ENCODE measurements at regions not wholly inside any gene's neighbourhood (a gene's known extent, or its start where the extent isn't known, plus 50 kb on each side); places are given as distances from the start of the nearest gene placed in this dataset.

- H3K27ac ChIP-seq (ENCODE audit: low read length), result no peak overlapping the region
- no peaks in the 10 kb centered on the region for H3K27me3 ChIP-seq (replicated peaks in 1 of 2; ENCODE audit: control insufficient read depth in 2 of 2, extremely low read depth in 1 of 2, insufficient read depth in 2 of 2, low read length in 1 of 2)
- H3K9me3 ChIP-seq, result no peaks in the 10 kb centered on the region
- Mint-ChIP-seq H3K4me1 (no peaks in the 10 kb centered on the region), H3K36me3 (no peaks in the 10 kb centered on the region), H3K4me3 (no peak overlapping the region), H3K27ac (no peak overlapping the region), H3K27me3 (no peaks in the 10 kb centered on the region), H3K9me3 (peaks cover 8 to 23% (median 14%) of the 10 kb centered on the region in 3 donors)
- no CpG with 5 or more reads among the region's 3 CpGs for WGBS (ENCODE audit: insufficient coverage)
- ATAC-seq (replicated peaks in 1 of 4) (no peak), DNase-seq (no peak)
- no peak overlapping the region for H3K4me3 ChIP-seq (ENCODE audit: control insufficient read depth in 1 of 2, extremely low read depth in 1 of 2, low read length in 1 of 2)
- H3K4me1 ChIP-seq (ENCODE audit: control insufficient read depth in 1 of 2, extremely low read depth in 1 of 2, insufficient read depth in 2 of 2, low read length in 2 of 2), result no peaks in the 10 kb centered on the region
- ChIA-PET POLR2A (no interaction called here), CTCF (interaction anchor here in 1 of 2 donors (0.6 kb wide), 1 partner anchor 209 kb away, joined by 4 read pairs; no protein-coding TSS in a partner anchor)
- no peaks in the 10 kb centered on the region for H3K36me3 ChIP-seq (ENCODE audit: control insufficient read depth in 2 of 2, extremely low read depth in 1 of 2, insufficient read depth in 1 of 2, low read length in 1 of 2)
Measured at GRCh38 chr4:34572026-34572425, 1672.3 kb downstream of the ARAP2 start.

DNA sequence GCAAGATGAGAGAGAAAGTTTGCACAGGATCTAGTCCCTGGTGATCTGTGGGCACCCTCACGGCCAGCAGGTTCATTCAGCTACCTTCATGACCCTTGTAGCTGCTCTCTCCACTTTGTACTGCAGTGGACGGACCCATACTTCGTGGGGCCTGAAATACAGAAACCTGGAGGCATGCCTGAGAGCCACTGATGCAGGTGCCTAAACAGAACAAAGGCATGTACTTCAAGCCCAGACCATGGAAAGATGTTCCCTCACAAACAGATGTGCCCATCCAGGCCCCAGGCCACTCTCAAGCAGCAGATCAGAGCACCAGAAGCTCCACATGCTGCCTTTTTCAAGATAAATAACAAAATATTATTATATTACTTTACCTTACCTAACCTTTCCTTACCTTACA, 1629.0 kb downstream of the ARAP2 start:
- Histone ChIP-seq H3K27ac (ENCODE audit: low read length) (no peak overlapping the region), H3K4me3 (ENCODE audit: control insufficient read depth in 1 of 2, extremely low read depth in 1 of 2, low read length in 1 of 2) (no peak overlapping the region), H3K4me1 (ENCODE audit: control insufficient read depth in 1 of 2, extremely low read depth in 1 of 2, insufficient read depth in 2 of 2, low read length in 2 of 2) (no peaks in the 10 kb centered on the region), H3K27me3 (replicated peaks in 1 of 2; ENCODE audit: control insufficient read depth in 2 of 2, extremely low read depth in 1 of 2, insufficient read depth in 2 of 2, low read length in 1 of 2) (no peaks in the 10 kb centered on the region), H3K36me3 (ENCODE audit: control insufficient read depth in 2 of 2, extremely low read depth in 1 of 2, insufficient read depth in 1 of 2, low read length in 1 of 2) (no peaks in the 10 kb centered on the region), H3K9me3 (no peaks in the 10 kb centered on the region)
- Mint-ChIP-seq H3K27ac (no peak overlapping the region), H3K36me3 (no peaks in the 10 kb centered on the region), H3K27me3 (no peaks in the 10 kb centered on the region), H3K4me3 (no peak overlapping the region), H3K9me3 (peaks cover 4 to 15% (median 8%) of the 10 kb centered on the region in 3 donors), H3K4me1 (no peaks in the 10 kb centered on the region)
- 48% methylated on average over 2 of the region's 3 CpGs for WGBS (ENCODE audit: insufficient coverage)
- no peak for DNase-seq
- ChIA-PET CTCF (no interaction called here), POLR2A (no interaction called here)
- no peak for ATAC-seq (replicated peaks in 1 of 4)

GRCh38 chr4:34619531-34620162, 1624.7 kb downstream of the ARAP2 start:
- H3K9me3 Mint-ChIP-seq, result peaks cover 4 to 13% (median 12%) of the 10 kb centered on the region in 3 donors
- H3K4me3 ChIP-seq (ENCODE audit: control insufficient read depth in 1 of 2, extremely low read depth in 1 of 2, low read length in 1 of 2), result no peak overlapping the region
- CTCF ChIA-PET, result no interaction called here
- no peaks in the 10 kb centered on the region for H3K9me3 ChIP-seq
- no peaks in the 10 kb centered on the region for H3K36me3 ChIP-seq (ENCODE audit: control insufficient read depth in 2 of 2, extremely low read depth in 1 of 2, insufficient read depth in 1 of 2, low read length in 1 of 2)
- H3K27ac Mint-ChIP-seq, result no peak overlapping the region
- H3K4me1 ChIP-seq (ENCODE audit: control insufficient read depth in 1 of 2, extremely low read depth in 1 of 2, insufficient read depth in 2 of 2, low read length in 2 of 2), result no peaks in the 10 kb centered on the region
- no peak overlapping the region for H3K27ac ChIP-seq (ENCODE audit: low read length)
- no peaks in the 10 kb centered on the region for H3K36me3 Mint-ChIP-seq
- ATAC-seq (replicated peaks in 1 of 4) (no peak), DNase-seq (no peak)
- no peaks in the 10 kb centered on the region for H3K4me1 Mint-ChIP-seq
- POLR2A ChIA-PET, result interaction anchor here (0.6 to 0.7 kb wide), 2 partner anchors 18 to 39 kb away, joined by 3 read pairs; no protein-coding TSS in a partner anchor
- WGBS (ENCODE audit: insufficient coverage), result no CpG with 5 or more reads among the region's 6 CpGs
- no peaks in the 10 kb centered on the region for H3K27me3 Mint-ChIP-seq
- H3K4me3 Mint-ChIP-seq, result no peak overlapping the region
- H3K27me3 ChIP-seq (replicated peaks in 1 of 2; ENCODE audit: control insufficient read depth in 2 of 2, extremely low read depth in 1 of 2, insufficient read depth in 2 of 2, low read length in 1 of 2), result no peaks in the 10 kb centered on the region

GRCh38 chr4:34628471-34628870, 1615.8 kb downstream of the ARAP2 start:
- Histone ChIP-seq H3K27me3 (replicated peaks in 1 of 2; ENCODE audit: control insufficient read depth in 2 of 2, extremely low read depth in 1 of 2, insufficient read depth in 2 of 2, low read length in 1 of 2) (no peaks in the 10 kb centered on the region), H3K36me3 (ENCODE audit: control insufficient read depth in 2 of 2, extremely low read depth in 1 of 2, insufficient read depth in 1 of 2, low read length in 1 of 2) (no peaks in the 10 kb centered on the region), H3K4me3 (ENCODE audit: control insufficient read depth in 1 of 2, extremely low read depth in 1 of 2, low read length in 1 of 2) (no peak overlapping the region), H3K27ac (ENCODE audit: low read length) (no peak overlapping the region), H3K4me1 (ENCODE audit: control insufficient read depth in 1 of 2, extremely low read depth in 1 of 2, insufficient read depth in 2 of 2, low read length in 2 of 2) (no peaks in the 10 kb centered on the region), H3K9me3 (peaks cover 3% of the 10 kb centered on the region)
- Mint-ChIP-seq H3K36me3 (no peaks in the 10 kb centered on the region), H3K4me1 (no peaks in the 10 kb centered on the region), H3K27me3 (no peaks in the 10 kb centered on the region), H3K4me3 (no peak overlapping the region), H3K9me3 (peaks cover 7 to 31% (median 27%) of the 10 kb centered on the region in 3 donors), H3K27ac (no peak overlapping the region)
- POLR2A ChIA-PET, result no interaction called here
- DNase-seq (no peak), ATAC-seq (replicated peaks in 1 of 4) (no peak)
- CTCF ChIA-PET, result no interaction called here
- WGBS (ENCODE audit: insufficient coverage), result no CpG with 5 or more reads among the region's 2 CpGs

- no CpG with 5 or more reads among the region's 2 CpGs for WGBS (ENCODE audit: insufficient coverage)
- Mint-ChIP-seq H3K36me3 (no peaks in the 10 kb centered on the region), H3K4me1 (no peaks in the 10 kb centered on the region), H3K4me3 (no peak overlapping the region), H3K9me3 (peaks cover 7 to 31% (median 27%) of the 10 kb centered on the region in 3 donors), H3K27ac (no peak overlapping the region), H3K27me3 (no peaks in the 10 kb centered on the region)
- H3K9me3 ChIP-seq, result peaks cover 3% of the 10 kb centered on the region
- no peak for ATAC-seq (replicated peaks in 1 of 4)
- H3K27me3 ChIP-seq (replicated peaks in 1 of 2; ENCODE audit: control insufficient read depth in 2 of 2, extremely low read depth in 1 of 2, insufficient read depth in 2 of 2, low read length in 1 of 2), result no peaks in the 10 kb centered on the region
- H3K4me3 ChIP-seq (ENCODE audit: control insufficient read depth in 1 of 2, extremely low read depth in 1 of 2, low read length in 1 of 2), result no peak overlapping the region
- POLR2A ChIA-PET, result no interaction called here
- no peaks in the 10 kb centered on the region for H3K4me1 ChIP-seq (ENCODE audit: control insufficient read depth in 1 of 2, extremely low read depth in 1 of 2, insufficient read depth in 2 of 2, low read length in 2 of 2)
- H3K27ac ChIP-seq (ENCODE audit: low read length), result no peak overlapping the region
- H3K36me3 ChIP-seq (ENCODE audit: control insufficient read depth in 2 of 2, extremely low read depth in 1 of 2, insufficient read depth in 1 of 2, low read length in 1 of 2), result no peaks in the 10 kb centered on the region
- DNase-seq, result no peak
- CTCF ChIA-PET, result no interaction called here
Measured at GRCh38 chr4:34629451-34629850, 1614.9 kb downstream of the ARAP2 start.

GRCh38 chr4:34633241-34633640, 1611.1 kb downstream of the ARAP2 start:
- no peak overlapping the region for H3K4me3 Mint-ChIP-seq
- H3K36me3 Mint-ChIP-seq, result no peaks in the 10 kb centered on the region
- POLR2A ChIA-PET, result no interaction called here
- no peak for DNase-seq
- H3K27me3 Mint-ChIP-seq, result no peaks in the 10 kb centered on the region
- no peak overlapping the region for H3K27ac ChIP-seq (ENCODE audit: low read length)
- H3K4me3 ChIP-seq (ENCODE audit: control insufficient read depth in 1 of 2, extremely low read depth in 1 of 2, low read length in 1 of 2), result no peak overlapping the region
- no peak overlapping the region for H3K27ac Mint-ChIP-seq
- CTCF ChIA-PET, result no interaction called here
- no peak for ATAC-seq (replicated peaks in 1 of 4)
- no peaks in the 10 kb centered on the region for H3K4me1 Mint-ChIP-seq
- peaks cover 7 to 22% (median 19%) of the 10 kb centered on the region in 3 donors for H3K9me3 Mint-ChIP-seq
- no peaks in the 10 kb centered on the region for H3K36me3 ChIP-seq (ENCODE audit: control insufficient read depth in 2 of 2, extremely low read depth in 1 of 2, insufficient read depth in 1 of 2, low read length in 1 of 2)
- peaks cover under 1% of the 10 kb centered on the region for H3K9me3 ChIP-seq
- no peaks in the 10 kb centered on the region for H3K27me3 ChIP-seq (replicated peaks in 1 of 2; ENCODE audit: control insufficient read depth in 2 of 2, extremely low read depth in 1 of 2, insufficient read depth in 2 of 2, low read length in 1 of 2)
- no peaks in the 10 kb centered on the region for H3K4me1 ChIP-seq (ENCODE audit: control insufficient read depth in 1 of 2, extremely low read depth in 1 of 2, insufficient read depth in 2 of 2, low read length in 2 of 2)
- WGBS (ENCODE audit: insufficient coverage), result 58% methylated on average over 2 of the region's 2 CpGs

DNA sequence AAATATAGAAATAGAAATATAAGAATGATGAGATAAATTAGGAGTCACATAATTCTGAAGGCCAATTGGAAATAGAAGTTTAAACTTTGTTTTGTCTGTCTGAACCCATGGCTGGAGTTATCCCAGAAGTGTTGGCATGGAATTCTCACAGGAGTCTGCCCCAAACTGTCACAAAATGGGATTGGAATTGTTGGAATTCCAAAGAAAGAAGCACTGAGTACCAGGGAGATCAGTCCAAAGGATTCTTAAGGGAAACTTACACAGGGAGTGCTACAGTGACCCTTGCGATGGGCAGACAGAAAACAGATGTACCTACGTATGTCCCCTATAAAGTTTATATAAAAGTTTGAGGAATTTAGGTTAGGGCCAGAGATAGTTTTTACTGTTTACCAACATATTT, 1607.7 kb downstream of the ARAP2 start:
- H3K4me1 ChIP-seq (ENCODE audit: control insufficient read depth in 1 of 2, extremely low read depth in 1 of 2, insufficient read depth in 2 of 2, low read length in 2 of 2), result no peaks in the 10 kb centered on the region
- H3K27me3 ChIP-seq (replicated peaks in 1 of 2; ENCODE audit: control insufficient read depth in 2 of 2, extremely low read depth in 1 of 2, insufficient read depth in 2 of 2, low read length in 1 of 2), result no peaks in the 10 kb centered on the region
- Mint-ChIP-seq H3K4me3 (no peak overlapping the region), H3K4me1 (no peaks in the 10 kb centered on the region), H3K36me3 (no peaks in the 10 kb centered on the region), H3K9me3 (peaks cover 11 to 22% (median 22%) of the 10 kb centered on the region in 3 donors), H3K27me3 (no peaks in the 10 kb centered on the region), H3K27ac (no peak overlapping the region)
- H3K9me3 ChIP-seq, result no peaks in the 10 kb centered on the region
- no CpG with 5 or more reads among the region's 2 CpGs for WGBS (ENCODE audit: insufficient coverage)
- no peak for DNase-seq
- CTCF ChIA-PET, result no interaction called here
- no peak overlapping the region for H3K27ac ChIP-seq (ENCODE audit: low read length)
- H3K4me3 ChIP-seq (ENCODE audit: control insufficient read depth in 1 of 2, extremely low read depth in 1 of 2, low read length in 1 of 2), result no peak overlapping the region
- no peaks in the 10 kb centered on the region for H3K36me3 ChIP-seq (ENCODE audit: control insufficient read depth in 2 of 2, extremely low read depth in 1 of 2, insufficient read depth in 1 of 2, low read length in 1 of 2)
- ATAC-seq (replicated peaks in 1 of 4), result no peak
- POLR2A ChIA-PET, result no interaction called here
